GM19043 (cell line): ENCODE measurements at regions not wholly inside any gene's neighbourhood (a gene's known extent, or its start where the extent isn't known, plus 50 kb on each side); places are given as distances from the start of the nearest gene placed in this dataset.

Experiments used
- ATAC-seq: cut with Tn5 transposase; IDR thresholded peaks from one replicate; pipeline ENCODE4 v1.9.1; 2021; ENCODE audit warnings: low read depth; ENCODE audit not compliant: unreplicated experiment

DNA sequence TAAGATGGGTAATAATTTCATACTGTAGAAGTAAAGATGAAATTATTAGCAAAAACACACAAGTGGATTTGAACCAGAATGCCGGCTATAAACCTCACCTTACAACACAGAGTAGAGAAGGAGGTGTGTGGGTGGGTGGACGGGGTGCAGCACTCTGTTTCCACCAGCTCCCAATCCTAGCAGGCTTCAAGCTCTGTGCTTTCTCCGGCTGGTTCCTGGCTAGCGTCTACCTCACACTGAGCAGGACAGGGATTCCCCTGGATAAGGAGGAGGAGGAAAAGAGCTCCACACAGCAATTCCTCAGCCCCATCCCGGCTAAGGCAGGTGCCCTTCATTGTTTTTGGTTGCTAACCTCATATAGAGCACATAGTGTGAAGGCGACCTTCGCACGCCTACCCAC lies 453.3 kb downstream of the C6orf118 start:
- no peak for ATAC-seq

DNA sequence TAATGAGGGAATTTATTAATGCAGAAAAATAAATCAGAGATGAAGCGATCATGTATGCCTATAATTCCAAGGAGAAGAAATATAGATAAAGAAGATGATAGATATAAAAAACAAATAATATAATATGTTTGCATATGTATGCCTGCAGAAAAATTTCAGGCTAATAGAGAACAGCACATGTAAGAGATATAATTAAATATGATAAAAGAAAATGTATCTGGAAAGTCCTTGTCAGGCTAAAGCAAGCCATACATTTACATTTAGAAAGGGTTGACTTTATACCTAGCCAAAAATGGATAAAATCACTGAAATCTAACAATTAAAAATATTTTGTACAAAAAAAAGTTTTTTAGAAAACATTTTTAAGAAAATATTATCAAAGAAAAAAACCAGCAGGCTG lies 454.1 kb downstream of the C6orf118 start:
- no peak for ATAC-seq

DNA sequence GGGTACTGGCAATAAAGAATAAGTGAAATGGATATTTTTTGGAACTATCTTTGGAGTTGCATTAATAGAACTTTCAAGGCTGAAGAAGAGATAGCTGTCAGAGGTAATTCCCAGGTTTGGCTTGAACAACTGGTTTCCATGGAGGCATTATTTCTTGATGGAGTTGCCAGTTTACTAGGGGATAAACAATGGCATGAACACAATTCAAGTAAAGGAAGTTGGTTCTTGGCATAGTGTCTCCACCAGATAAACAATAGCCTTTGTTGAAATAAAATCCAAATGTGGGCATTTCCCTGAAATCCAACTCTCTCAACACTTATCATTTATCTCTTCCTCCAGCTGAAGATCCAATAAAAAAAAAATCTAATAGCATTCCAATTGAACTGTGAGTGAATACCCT lies 454.9 kb downstream of the C6orf118 start:
- no peak for ATAC-seq

DNA sequence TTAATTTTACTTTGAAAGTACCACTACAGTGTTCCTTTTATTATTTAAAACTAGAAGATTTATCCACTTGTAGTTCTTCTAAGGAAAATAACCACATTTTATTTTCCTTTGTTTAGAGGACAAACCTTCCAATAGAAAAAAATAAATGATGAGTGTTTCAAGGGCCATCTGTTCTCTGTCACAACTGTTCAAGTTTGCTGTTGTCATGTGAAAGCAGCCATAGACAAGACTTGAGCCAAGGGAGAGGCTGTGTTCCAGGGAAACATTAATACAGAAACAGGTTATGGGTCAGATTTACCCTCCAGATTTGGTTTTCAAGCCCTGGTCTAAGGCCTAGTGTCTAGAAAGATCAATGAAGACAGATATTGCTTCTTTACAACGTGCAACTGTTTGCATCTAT lies 463.6 kb downstream of the C6orf118 start:
- no peak for ATAC-seq

DNA sequence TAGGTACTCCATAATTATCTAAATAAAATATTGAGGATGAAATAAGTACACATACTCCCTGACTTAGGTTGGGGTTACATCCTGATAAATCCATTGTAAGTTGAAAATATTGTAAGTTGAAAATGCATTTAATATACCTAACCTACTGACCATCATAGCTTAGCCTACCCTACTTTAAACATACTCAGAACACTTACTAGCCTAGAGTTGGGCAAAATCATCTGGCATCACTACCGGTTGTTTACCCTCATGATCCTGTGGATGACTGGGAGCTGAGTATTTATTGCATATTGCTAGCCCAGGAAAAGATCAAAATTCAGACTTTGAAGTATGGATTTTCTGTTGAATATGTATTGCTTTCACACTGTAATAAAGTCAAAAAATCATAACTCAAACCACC lies 467.3 kb downstream of the C6orf118 start:
- no peak for ATAC-seq

DNA sequence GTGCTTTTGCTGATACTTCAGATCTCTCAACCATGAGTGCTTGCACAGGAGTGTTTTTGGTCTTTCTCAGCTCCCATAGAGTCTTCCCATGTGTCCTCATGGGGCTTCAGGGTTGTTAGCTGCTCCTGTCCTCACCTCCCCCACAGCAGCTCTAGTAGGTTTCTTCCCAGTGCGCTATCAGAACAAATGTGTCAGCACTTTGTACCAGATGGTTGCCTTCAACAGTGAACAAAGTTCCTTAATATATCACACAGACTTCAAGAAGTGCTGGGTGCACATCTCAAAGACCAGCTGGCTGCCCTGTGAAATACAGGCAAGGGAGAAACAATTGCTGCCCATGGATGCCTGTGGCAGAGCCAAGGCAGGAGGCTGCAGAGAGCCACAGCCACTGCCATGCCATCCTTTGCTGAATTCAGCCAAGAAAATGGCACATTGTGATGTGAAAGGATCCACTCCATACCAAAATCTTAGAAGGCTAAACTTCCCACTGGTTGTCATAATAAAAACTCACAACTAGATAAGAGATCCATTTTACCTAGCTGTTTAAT lies 471.3 kb downstream of the C6orf118 start:
- no peak for ATAC-seq

DNA sequence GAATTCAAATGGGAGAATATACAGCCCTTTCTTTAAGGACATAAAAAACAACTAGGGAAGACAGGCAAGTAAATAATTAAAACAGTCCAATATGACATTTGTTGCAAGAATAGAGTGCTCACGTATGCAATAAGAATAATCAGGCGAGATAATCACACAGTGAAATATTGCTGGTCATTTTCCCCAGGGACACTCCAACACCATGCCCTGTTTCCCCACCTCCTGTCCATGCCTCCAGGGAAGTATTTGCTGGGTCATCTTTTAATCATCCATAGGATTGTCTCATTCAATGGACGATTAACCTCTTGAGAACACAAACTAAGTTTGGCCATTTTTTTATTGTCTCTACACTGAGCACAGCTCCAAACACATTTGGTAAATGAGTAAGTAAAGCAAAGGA lies 472.9 kb downstream of the C6orf118 start:
- no peak for ATAC-seq

DNA sequence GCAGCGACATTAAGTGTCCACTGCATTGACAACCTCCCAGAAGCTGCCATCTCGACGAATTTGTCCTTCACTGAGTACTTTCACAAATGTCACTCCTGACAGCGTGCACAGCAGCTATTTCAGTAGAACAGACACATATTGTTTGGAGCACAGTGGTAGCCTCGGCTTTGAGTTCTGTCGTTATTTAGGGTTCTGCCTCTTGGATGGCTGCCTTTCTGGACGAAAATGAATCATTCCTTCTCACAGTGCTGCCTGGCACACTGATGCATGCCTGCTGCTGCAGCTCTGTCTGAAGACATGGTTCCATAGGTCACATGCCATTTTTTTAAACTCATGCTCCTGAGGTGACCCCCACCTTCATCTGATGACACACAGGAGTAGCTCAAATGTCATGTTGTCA lies 477.0 kb downstream of the C6orf118 start:
- ATAC-seq: no peak

DNA sequence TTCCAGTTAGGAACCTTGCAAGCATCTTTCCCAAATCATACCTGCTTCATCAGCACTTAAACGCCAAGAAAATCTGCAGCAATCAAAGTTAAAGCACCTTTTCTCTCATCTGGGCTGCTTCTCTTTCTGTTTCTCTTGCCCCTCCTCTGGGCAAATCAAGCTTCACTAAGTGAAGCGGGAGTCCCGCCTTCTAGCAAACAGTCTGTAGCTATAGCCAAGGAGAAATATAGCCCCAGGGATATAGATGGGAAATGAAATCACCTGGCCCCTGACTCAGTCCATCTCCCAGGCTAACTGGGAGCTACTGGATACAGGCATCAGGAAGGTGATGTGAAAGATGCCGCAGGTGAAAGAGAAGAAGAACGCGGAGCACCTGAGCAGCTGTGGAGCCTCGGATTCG lies 481.9 kb downstream of the C6orf118 start:
- ATAC-seq: no peak

DNA sequence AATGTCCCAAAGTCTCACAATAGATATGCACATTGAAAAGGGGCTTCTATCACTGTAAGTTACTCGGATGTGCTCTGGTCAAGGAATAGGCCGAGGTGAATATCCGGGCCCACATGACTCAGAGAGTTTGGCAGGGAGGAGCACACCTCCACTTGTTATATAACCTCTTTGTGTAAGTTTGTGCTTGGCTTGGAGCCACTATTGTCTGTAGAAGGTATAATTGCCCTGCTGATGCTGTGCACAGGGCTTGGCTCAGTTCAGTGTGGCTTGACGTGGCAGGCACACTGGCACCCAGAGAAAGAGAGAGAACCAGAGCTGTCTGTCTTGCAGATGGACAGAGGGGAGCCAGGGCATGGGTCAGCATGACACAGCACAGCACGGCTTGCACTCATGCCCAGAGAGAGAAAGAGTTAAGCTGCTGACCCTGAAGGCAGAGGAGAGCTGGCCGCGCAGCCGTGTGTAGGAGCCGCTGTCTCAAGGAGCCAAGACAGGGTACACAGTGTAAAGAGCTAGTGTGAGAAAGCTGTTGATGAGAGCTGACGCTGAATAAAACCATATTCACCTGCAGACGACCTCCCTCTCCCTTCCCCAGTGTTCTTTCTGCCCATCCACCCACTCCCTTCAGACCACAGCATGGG lies 482.5 kb downstream of the C6orf118 start:
- no peak for ATAC-seq

DNA sequence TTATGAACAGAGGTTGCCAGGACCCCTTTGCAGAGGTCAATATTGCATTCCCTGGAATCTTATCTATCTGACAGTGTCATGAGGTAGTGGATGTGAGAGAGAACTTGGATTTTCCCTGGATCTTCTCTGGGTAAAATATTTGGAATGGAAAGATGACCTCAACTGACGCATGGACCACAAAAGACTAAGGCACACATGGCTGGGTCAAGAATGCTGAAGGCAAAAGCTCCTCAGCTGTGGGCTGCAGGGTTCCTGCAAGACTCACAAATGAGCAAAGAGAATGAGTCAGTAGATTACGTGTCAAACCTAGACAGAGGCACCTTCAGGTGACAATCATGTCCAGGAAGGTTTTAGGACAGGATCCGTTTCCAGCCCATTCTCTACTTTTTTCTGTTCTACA lies 484.0 kb downstream of the C6orf118 start:
- ATAC-seq: no peak

DNA sequence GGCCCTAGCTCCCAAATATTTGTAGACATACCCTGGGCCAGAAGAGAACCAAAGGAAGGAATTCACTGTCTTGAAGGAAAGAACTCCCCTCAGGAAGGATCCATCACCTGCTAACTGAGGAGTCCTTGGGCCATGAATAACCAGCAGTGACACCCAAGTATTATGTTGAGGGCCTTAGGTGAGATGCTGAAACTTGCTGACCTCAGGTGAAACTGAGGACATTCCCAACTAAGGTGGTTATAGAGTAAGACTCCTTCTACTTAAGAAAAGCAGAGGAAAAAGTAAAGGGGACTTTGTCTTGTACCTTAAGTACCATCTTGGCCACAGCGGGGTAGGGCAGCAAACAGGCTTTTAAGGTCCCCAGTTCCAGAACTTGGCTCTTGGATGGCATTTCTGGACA lies 491.7 kb downstream of the C6orf118 start:
- ATAC-seq: no peak

DNA sequence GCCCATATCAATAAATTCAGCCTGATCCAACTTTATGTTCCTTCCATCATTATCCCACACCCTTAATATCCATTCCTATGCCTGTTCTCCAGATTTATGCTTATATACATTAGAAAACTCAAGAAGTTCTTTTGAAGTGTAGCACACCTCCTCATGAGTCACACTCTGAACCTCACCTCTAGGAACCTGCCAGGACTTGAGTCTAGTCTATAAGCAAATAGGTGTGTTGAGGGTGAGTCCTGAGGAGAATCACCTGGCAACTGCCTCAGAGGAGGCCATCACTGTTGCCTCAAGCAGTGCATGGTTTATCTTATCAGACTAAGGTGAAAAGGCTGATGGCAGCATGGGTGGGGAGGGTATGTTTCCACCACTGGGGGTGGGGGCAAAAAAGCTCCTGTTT lies 496.7 kb downstream of the C6orf118 start:
- ATAC-seq: no peak

DNA sequence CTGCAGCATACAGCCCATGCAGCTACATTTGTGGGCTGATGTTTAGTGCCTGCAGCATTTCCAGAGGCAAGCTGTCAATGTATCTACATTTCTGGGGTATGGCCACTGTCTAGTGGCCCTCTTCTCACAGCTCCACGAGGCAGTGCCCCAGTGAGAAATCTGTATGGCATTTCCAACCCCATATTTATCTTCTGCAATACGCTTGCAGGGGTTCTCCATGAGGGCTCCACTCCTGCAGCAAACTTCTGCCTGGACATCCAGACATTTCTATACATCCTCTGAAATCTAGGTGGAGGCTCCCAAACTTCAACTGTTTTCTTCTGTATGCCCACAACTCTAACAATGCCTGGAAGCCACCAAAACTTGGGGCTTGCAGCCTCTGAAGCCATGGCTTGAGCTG lies 502.3 kb downstream of the C6orf118 start:
- ATAC-seq: no peak

DNA sequence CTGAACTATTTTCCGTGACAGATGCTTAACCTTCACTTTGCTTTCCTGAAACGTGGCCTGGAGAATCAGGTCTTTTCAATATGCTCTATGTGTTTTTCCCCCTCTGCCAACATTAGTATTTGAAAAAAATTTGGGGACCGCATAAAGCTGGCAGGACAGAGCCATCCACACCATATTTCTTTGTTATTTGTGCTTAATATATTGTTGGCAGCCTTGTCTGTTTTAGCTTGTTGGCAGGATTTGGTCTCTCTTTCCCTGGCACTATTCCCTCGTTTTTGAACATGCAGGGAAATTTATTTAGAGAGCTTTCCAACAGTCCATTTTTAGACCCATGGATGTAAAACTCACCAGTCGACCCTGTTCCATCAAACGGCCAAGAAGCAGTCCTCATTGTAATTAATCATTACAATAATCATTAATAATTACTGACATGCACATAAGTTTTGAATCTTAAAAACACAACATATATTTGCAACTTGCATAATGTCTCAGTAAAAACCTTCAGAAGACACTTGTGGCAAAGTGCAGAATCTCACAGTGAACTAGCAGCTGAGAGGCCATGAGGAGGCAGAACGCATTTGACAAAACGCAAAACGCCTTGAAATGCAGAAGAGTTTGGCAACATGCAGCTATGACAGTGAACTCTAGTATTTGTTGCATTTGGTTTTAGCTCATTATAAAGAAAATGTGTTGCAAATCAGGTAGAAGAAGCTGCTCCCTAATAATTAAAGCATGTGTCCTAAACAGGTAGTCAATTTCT lies 514.2 kb downstream of the C6orf118 start:
- ATAC-seq: no peak

DNA sequence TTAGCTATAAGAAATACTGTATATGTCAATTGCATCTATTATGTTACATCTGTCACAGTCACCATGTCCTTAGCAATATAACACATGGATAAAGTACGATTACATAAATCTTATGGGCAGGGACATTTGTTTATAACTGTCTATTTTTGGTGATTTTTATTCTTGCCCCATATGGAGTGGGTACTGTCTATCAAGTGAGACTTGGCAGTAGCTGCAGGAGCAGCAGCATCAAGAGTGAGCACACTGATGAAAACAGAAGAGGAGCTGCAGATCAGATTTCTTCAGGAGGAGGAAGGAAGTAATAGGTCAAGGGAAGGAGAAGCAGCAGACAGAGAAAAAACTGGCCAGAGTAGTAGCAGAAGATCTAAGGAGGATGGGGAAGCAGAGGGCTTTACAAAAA lies 516.7 kb downstream of the C6orf118 start:
- no peak for ATAC-seq

DNA sequence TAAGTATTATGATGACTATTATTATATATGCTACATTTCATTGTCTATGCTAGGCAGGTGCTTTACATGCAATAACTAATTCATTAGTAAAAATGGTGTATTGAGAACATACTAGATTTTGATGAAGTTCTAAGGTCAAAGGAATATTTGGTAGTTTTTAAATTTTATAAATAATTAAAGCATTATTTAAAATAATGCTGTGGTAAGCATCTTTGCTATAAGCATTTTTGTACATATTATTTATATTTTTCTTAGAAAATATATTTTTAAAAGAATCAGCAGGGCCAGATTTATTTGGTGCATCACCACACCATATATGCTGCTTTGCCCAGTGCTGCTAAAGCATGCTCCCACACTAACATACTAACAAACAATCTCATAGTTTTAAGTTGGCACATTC lies 517.9 kb downstream of the C6orf118 start:
- ATAC-seq: no peak

DNA sequence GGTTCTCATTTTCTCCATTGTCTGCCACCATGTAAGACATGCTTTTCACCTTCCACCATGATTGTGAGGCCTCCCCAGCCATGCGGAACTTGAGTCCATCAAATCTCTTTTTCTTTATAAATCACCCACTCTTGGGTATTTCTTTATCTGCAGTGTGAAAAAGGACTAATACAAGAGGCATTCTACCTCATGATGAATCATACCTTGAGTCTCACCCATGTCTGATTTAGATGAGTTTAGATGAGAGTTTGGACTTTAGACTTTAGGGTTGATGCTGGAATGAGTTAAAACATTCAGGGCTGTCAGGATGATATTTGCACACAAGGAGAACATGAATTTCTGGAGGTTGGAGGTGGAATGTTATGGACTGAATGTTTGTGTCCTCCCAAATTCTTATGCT lies 545.6 kb downstream of the C6orf118 start:
- no peak for ATAC-seq

DNA sequence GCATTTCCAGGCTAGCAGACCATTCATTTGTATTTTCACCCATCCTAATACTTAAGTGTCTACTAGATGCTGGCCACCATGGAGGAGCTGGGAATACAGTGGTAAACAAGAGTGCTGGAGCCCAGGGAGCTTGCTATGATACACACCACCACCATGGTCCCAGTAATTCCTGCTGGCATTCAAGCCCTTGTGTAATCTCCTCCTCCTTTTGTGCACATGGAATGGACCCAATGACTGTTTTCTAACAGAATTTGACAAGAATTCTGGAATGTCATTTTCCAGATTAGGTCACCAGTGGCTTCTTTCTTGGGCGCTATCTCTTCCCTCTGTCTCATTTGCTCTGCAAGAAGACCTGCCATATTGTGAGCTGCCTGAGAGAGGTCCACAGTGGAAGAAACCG lies 552.0 kb downstream of the C6orf118 start:
- ATAC-seq: no peak

DNA sequence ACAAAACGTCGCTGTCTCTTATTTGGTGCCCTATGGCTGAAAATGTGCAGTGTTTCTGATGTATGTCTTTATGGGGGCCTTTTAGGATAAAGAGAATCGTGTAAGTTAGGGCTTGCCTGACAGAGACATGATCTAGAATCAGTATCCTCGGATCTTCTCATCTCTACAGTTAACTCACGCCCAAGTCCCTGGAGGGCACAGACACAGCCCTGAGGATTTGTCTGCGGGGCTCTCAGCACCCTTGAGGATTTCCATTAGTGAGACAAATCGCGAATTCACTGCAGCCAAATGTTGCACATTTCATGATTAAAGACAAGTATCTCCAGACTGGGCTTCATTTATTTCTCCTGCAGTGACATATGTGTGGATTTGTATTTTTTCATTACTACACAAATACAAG lies 552.7 kb downstream of the C6orf118 start:
- ATAC-seq: no peak

DNA sequence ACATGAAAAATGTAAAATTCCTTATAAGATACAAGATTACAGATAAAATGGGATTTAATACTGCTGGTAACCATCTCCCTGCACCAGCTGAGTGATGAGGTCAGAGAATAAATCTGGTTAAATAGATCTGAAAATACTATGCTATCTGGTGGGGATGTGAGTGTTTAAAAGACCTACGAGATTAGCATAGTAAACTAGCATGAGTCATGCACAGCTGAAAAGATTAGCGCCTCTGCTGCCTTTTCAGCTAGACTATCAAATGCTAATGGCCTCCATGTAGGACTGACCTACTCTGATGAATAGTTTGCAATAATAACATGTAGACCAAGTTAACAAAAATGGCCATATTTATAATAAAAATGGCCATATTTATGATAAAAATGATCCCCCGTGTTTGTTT lies 553.3 kb downstream of the C6orf118 start:
- ATAC-seq: no peak

DNA sequence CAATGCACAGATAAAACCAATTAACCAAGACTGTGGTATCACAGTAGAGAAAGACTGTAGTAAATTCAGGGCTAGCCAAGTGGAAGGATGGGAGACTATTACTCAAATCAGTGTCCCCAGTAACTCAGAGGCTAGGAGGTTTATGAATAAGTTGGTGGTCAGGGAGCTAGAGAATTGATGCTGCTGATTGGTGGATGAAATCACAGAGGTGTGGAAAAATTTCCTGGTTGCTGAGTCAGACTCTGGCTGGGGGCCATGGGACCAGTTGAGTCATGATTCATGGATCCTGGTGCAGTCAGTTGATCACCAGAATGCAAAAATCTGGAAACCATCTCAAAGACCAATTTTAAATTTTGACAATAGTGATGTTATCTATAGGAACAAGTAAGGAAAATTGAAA lies 555.9 kb downstream of the C6orf118 start:
- ATAC-seq: no peak
